ENCODE measurements at regions not wholly inside any gene's neighbourhood (a gene's known extent, or its start where the extent isn't known, plus 50 kb on each side); places are given as distances from the start of the nearest gene placed in this dataset.

- peaks cover 7 to 8% of the 10 kb centered on the region in 2 donors for H3K4me1 ChIP-seq
- no peak overlapping the region for H3K27ac ChIP-seq
- TF ChIP-seq, protein P1, sequence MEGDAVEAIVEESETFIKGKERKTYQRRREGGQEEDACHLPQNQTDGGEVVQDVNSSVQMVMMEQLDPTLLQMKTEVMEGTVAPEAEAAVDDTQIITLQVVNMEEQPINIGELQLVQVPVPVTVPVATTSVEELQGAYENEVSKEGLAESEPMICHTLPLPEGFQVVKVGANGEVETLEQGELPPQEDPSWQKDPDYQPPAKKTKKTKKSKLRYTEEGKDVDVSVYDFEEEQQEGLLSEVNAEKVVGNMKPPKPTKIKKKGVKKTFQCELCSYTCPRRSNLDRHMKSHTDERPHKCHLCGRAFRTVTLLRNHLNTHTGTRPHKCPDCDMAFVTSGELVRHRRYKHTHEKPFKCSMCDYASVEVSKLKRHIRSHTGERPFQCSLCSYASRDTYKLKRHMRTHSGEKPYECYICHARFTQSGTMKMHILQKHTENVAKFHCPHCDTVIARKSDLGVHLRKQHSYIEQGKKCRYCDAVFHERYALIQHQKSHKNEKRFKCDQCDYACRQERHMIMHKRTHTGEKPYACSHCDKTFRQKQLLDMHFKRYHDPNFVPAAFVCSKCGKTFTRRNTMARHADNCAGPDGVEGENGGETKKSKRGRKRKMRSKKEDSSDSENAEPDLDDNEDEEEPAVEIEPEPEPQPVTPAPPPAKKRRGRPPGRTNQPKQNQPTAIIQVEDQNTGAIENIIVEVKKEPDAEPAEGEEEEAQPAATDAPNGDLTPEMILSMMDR (IDR thresholded peaks at IDR 0.05) = no peak
- TF ChIP-seq POLR2A (IDR thresholded peaks at IDR 0.05) = no peak
- no peaks in the 10 kb centered on the region for H3K27me3 ChIP-seq
- intact Hi-C loops (cut with DNase I) = no loop called here
- no peak overlapping the region for H3K4me3 ChIP-seq (replicated peaks in 1 of 3)
- no peaks in the 10 kb centered on the region for H3K9me3 ChIP-seq
- DNase-seq = no peak
- no peaks in the 10 kb centered on the region for H3K36me3 ChIP-seq
- 90 to 100% methylated on average over 4 of the region's 4 CpGs for WGBS, 2 donors
Observed at GRCh38 chr6:44554194-44554593, 166.7 kb downstream of the CDC5L start.

GRCh38 chr6:44554861-44555260, 167.4 kb downstream of the CDC5L start:
- TF ChIP-seq, protein P1 (IDR thresholded peaks at IDR 0.05) = no peak
- TF ChIP-seq POLR2A (IDR thresholded peaks at IDR 0.05) = no peak
- no peaks in the 10 kb centered on the region for H3K36me3 ChIP-seq
- H3K27ac ChIP-seq = no peak overlapping the region
- intact Hi-C loops (cut with DNase I) = no loop called here
- H3K4me1 ChIP-seq = peaks cover 7 to 8% of the 10 kb centered on the region in 2 donors
- no peaks in the 10 kb centered on the region for H3K27me3 ChIP-seq
- H3K9me3 ChIP-seq = no peaks in the 10 kb centered on the region
- 78 to 88% methylated on average over 5 to 7 of the region's 7 CpGs for WGBS, 2 donors
- DNase-seq = no peak
- no peak overlapping the region for H3K4me3 ChIP-seq (replicated peaks in 1 of 3)

DNA sequence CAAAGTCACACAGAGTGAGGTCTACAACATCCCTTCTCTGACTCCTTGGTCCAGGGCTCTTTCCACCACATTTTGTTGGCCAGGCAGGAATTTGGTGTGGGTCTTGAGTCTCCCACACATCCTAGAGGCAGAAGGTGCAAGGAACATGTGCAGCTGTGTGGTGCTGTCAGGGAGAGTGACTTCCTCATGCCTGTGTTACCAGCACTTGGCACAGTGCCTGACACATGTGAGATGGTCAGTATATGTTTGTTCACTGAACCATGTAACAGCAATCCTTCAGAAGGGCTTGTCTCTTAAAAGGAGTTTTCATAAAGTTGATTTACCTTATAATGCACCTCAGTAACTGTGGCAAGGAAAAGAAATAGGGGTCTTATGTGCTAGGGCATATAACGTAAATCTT, 168.5 kb downstream of the CDC5L start:
- TF ChIP-seq, protein P1 (IDR thresholded peaks at IDR 0.05) = no peak
- TF ChIP-seq POLR2A (IDR thresholded peaks at IDR 0.05) = no peak
- H3K4me3 ChIP-seq (replicated peaks in 1 of 3) = no peak overlapping the region
- 0 to 41% methylated on average over 1 of the region's 1 CpG for WGBS, 2 donors
- intact Hi-C loops (cut with DNase I) = no loop called here
- H3K4me1 ChIP-seq = peaks cover 7 to 8% of the 10 kb centered on the region in 2 donors
- H3K36me3 ChIP-seq = no peaks in the 10 kb centered on the region
- DNase-seq = peak; percentile 30 to 47
- H3K27me3 ChIP-seq = no peaks in the 10 kb centered on the region
- no peaks in the 10 kb centered on the region for H3K9me3 ChIP-seq
- no peak overlapping the region for H3K27ac ChIP-seq

GRCh38 chr6:44558024-44558831, 170.7 kb downstream of the CDC5L start:
- whole genome bisulfite sequencing, 2 donors = 79 to 86% methylated on average over 7 of the region's 7 CpGs
- Histone ChIP-seq H3K27me3 (no peaks in the 10 kb centered on the region), H3K4me1 (peaks cover 8 to 9% of the 10 kb centered on the region in 2 donors), H3K9me3 (no peaks in the 10 kb centered on the region), H3K4me3 (replicated peaks in 1 of 3) (no peak overlapping the region), H3K36me3 (no peaks in the 10 kb centered on the region), H3K27ac (no peak overlapping the region)
- TF ChIP-seq, protein P1 (IDR thresholded peaks at IDR 0.05) = no peak
- no peak for TF ChIP-seq POLR2A (IDR thresholded peaks at IDR 0.05)
- DNase-seq = no peak
- intact Hi-C loops (cut with DNase I) = no loop called here

DNA sequence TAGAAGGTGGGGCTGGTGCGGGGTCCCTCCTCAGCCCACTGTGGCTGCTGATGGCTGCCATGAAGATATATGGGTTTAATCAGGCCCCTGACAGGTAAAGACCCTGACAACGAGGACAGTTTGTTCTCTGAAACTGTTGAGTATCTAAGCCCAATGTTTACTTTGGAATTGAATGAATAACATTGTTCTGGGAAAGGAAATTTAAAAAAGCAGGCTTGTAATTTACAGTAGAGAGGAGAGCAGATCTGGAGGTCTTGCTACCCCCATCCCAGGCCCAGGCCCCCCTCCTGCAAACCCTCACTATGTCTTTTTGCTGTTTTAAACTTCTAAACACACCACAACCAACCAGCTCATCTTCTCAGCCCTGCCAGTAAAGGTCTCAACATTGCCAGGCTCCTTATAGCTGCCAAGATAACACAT, 171.3 kb downstream of the CDC5L start:
- no peaks in the 10 kb centered on the region for H3K27me3 ChIP-seq
- WGBS, 2 donors = 36 to 44% methylated on average over 2 of the region's 2 CpGs

More for the DNA sequence above, 171.3 kb downstream of the CDC5L start:
- intact Hi-C loops (cut with DNase I) = no loop called here
- TF ChIP-seq, protein P1 (IDR thresholded peaks at IDR 0.05) = no peak
- TF ChIP-seq POLR2A (IDR thresholded peaks at IDR 0.05) = no peak
- Histone ChIP-seq H3K4me3 (replicated peaks in 1 of 3) (no peak overlapping the region), H3K9me3 (no peaks in the 10 kb centered on the region), H3K36me3 (no peaks in the 10 kb centered on the region), H3K4me1 (peaks cover 8 to 9% of the 10 kb centered on the region in 2 donors), H3K27ac (no peak overlapping the region)
- no peak for DNase-seq
